Uterus (tissue), 3 donors: ENCODE measurements at regions not wholly inside any gene's neighbourhood (a gene's known extent, or its start where the extent isn't known, plus 50 kb on each side); places are given as distances from the start of the nearest gene placed in this dataset.

Source experiments
- DNase-seq, 2 donors: peaks; one replicate each; pipeline ENCODE4 v3.0.0-alpha.2; 2019 to 2020
- H3K27ac ChIP-seq, 2 donors: fragments of 200-600 bp; sonication (generic); 1 replicate in 1 of 2; 2 replicates in 1 of 2; pipeline ENCODE4 v1.5.1; 2016 to 2018
- H3K27me3 ChIP-seq, 2 donors: fragments of 200-600 bp; sonication (generic); one replicate each; pipeline ENCODE4 v1.5.1; 2018 to 2019; ENCODE audit warnings: control low read depth in 1 of 2
- H3K36me3 ChIP-seq, 2 donors: fragments of 200-600 bp; sonication (generic); one replicate each; pipeline ENCODE4 v1.5.1; 2019; ENCODE audit warnings: control low read depth in 1 of 2
- H3K4me1 ChIP-seq, 2 donors: fragments of 200-600 bp; sonication (generic); one replicate each; pipeline ENCODE4 v1.5.1; 2018 to 2019; ENCODE audit warnings: control low read depth in 1 of 2
- H3K4me3 ChIP-seq, 2 donors: fragments of 200-600 bp; sonication (generic); 1 replicate in 1 of 2; 2 replicates in 1 of 2; pipeline ENCODE4 v1.5.1; 2018 to 2019; ENCODE audit warnings: mild to moderate bottlenecking in 1 of 2
- H3K9me3 ChIP-seq, 2 donors: fragments of 200-600 bp; sonication (generic); one replicate each; pipeline ENCODE4 v1.5.1; 2019; ENCODE audit warnings: control low read depth in 1 of 2
- CTCF ChIP-seq, 4 experiments: fragments of 200-600 bp in 2 of 4; fragments of 450-650 bp in 2 of 4; sonication (generic) in 2 of 4; IDR thresholded peaks; one replicate each; pipeline ENCODE4 v1.5.1; 2016 to 2019; ENCODE audit warnings: antibody characterized with exemption in 4 of 4, mild to moderate bottlenecking in 2 of 4, moderate library complexity in 1 of 4
- POLR2A ChIP-seq, 2 donors: fragments of 450-650 bp; IDR thresholded peaks; one replicate each; pipeline ENCODE4 v1.6.1; 2016; ENCODE audit warnings: antibody characterized with exemption in 2 of 2, mild to moderate bottlenecking in 1 of 2, moderate library complexity in 1 of 2
- intact Hi-C: fragments of 100-400 bp; cut with DNase I; formaldehyde crosslinking; loops from one replicate; pipeline ENCODE4 v1.15.1; 2023; ENCODE audit warnings: low total_unique reads
- donor health status: DM: yes; HTN: yes; CAD: no.

DNA sequence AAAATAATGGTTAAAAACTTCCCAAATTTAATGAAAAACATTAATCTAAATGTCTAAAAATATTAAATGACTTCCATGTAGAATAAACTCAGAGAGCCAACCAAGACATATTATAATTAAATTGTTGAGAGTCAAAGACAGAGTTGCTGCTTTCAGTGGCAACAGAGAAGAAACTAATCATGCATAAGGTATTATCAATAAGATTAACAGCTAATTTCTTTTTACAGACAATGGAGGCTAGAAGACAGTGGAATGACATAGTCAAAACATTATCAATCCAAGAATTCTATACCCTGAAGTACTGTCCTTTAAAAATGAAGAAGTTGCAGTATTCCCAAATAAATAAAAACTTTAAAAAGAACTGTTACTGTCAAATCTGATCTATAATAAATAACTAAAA, 268.7 kb downstream of the IRX2 start:
- Histone ChIP-seq H3K9me3 (no peaks in the 10 kb centered on the region), H3K36me3 (no peaks in the 10 kb centered on the region), H3K27ac (no peak overlapping the region), H3K27me3 (no peaks in the 10 kb centered on the region), H3K4me1 (no peaks in the 10 kb centered on the region), H3K4me3 (no peak overlapping the region)
- intact Hi-C loops = no loop called here
- TF ChIP-seq POLR2A (IDR thresholded peaks at IDR 0.05) = no peak
- TF ChIP-seq CTCF (IDR thresholded peaks at IDR 0.05) = no peak
- DNase-seq = no peak

DNA sequence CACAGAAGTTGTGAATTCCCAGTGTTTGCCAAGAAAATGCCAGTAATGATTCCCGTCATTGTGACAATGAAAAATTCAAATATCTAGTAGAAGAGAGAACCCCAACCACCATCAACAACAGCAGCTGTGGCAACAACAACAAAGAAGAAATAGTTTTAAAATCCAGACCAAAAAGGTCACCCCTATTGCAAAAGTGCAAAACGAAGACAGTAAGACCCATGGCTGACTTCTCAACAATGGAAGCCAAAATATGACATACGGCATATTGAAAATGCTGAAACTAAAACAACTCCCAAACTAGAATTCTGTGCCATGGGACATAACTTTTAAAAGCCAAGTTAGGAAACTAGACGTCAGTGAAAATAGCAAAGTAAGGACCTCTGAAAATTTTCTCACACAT, 270.6 kb downstream of the IRX2 start:
- no peaks in the 10 kb centered on the region for H3K36me3 ChIP-seq
- no peak for DNase-seq
- TF ChIP-seq CTCF (IDR thresholded peaks at IDR 0.05) (no peak), POLR2A (IDR thresholded peaks at IDR 0.05) (no peak)
- no peak overlapping the region for H3K4me3 ChIP-seq
- no peak overlapping the region for H3K27ac ChIP-seq
- no peaks in the 10 kb centered on the region for H3K4me1 ChIP-seq
- no peaks in the 10 kb centered on the region for H3K9me3 ChIP-seq
- H3K27me3 ChIP-seq = no peaks in the 10 kb centered on the region
- intact Hi-C loops = no loop called here

GRCh38 chr5:2475902-2476301, 275.6 kb downstream of the IRX2 start:
- H3K27me3 ChIP-seq = no peaks in the 10 kb centered on the region
- no peak overlapping the region for H3K4me3 ChIP-seq
- DNase-seq = no peak
- H3K36me3 ChIP-seq = no peaks in the 10 kb centered on the region
- H3K4me1 ChIP-seq = no peaks in the 10 kb centered on the region
- intact Hi-C loops = no loop called here
- no peak overlapping the region for H3K27ac ChIP-seq
- H3K9me3 ChIP-seq = no peaks in the 10 kb centered on the region
- TF ChIP-seq CTCF (IDR thresholded peaks at IDR 0.05) (no peak), POLR2A (IDR thresholded peaks at IDR 0.05) (no peak)

DNA sequence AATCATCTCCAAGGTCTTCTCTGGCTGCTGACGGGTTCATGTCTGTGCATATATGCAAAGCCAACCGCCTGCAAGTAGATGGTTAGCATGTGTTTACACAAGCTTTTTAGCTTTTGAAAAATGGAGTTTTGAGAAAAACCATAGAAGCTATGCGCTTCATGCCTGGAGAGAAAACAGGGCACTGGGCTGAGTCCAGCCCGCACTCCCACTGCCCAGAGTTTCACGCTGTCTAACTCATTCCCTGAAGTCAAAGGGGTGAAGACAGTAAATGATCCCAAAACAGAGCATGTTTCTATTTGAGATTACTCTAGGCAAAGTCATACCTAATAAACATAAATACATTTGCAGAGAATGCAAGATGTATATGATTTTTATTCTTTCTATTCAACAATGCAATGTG, 278.8 kb downstream of the IRX2 start:
- TF ChIP-seq CTCF (IDR thresholded peaks at IDR 0.05) = no peak
- no peak for TF ChIP-seq POLR2A (IDR thresholded peaks at IDR 0.05)
- no peaks in the 10 kb centered on the region for H3K36me3 ChIP-seq
- intact Hi-C loops = no loop called here
- no peak overlapping the region for H3K27ac ChIP-seq
- H3K9me3 ChIP-seq = no peaks in the 10 kb centered on the region
- H3K4me3 ChIP-seq = no peak overlapping the region
- H3K4me1 ChIP-seq = no peaks in the 10 kb centered on the region
- H3K27me3 ChIP-seq = no peaks in the 10 kb centered on the region
- DNase-seq = no peak

DNA sequence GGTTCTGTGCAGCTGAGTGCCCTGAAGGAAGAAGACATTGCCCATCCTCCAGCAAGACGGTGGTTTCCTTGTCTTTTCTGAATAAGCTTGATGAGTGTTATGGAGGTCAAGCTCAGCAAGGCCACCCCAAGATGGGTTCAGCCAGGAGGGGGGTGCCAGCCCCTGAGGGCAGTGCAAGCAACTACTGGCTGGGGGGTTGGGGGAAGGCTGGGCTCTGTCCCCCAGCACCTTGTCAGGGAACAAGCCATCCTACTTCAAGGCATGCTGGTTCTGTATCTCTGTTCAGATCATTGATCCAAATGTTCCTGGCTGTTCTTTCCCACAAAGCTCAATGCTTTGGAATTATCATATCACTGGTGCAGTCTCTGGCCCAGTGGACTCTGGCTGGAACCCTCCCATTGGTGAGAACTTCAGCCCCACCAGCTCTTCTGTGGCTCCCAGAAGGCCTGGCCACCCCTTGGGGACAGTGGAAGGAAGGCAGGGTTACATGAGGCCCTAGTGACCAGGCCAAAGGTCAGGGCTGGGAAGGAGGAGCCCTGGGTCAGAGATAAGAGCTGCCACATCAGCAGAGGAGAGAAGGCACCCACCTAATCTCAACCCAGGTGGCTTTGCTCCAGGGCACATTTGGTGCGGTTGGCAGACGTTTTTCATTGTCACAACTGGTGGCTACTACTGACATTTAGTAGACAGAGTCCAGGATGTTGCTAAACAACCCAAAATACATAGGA, 280.2 kb downstream of the IRX2 start:
- no peak for TF ChIP-seq CTCF (IDR thresholded peaks at IDR 0.05)
- no peak for DNase-seq
- Histone ChIP-seq H3K27ac (no peak overlapping the region), H3K36me3 (no peaks in the 10 kb centered on the region), H3K9me3 (no peaks in the 10 kb centered on the region), H3K4me3 (no peak overlapping the region), H3K4me1 (no peaks in the 10 kb centered on the region), H3K27me3 (no peaks in the 10 kb centered on the region)
- intact Hi-C loops = no loop called here
